ENCODE measurements at regions not wholly inside any gene's neighbourhood (a gene's known extent, or its start where the extent isn't known, plus 50 kb on each side); places are given as distances from the start of the nearest gene placed in this dataset.

- Histone ChIP-seq H3K27me3 (no peaks in the 10 kb centered on the region), H3K9me3 (peaks cover 0 to 12% of the 10 kb centered on the region in 2 donors), H3K27ac (no peak overlapping the region), H3K4me3 (no peak overlapping the region), H3K36me3 (no peaks in the 10 kb centered on the region), H3K4me1 (no peaks in the 10 kb centered on the region)
- no peak for DNase-seq
- intact Hi-C loops (cut with DNase I) = no loop called here
- no peak for ATAC-seq
- TF ChIP-seq CTCF (IDR thresholded peaks at IDR 0.05) = no peak
Observed at GRCh38 chr3:5445676-5446201, 258.2 kb downstream of the EDEM1 start.

GRCh38 chr3:5448246-5448645 lies 260.7 kb downstream of the EDEM1 start:
- Histone ChIP-seq H3K27me3 (no peaks in the 10 kb centered on the region), H3K4me1 (no peaks in the 10 kb centered on the region), H3K9me3 (peaks cover 0 to 12% of the 10 kb centered on the region in 2 donors), H3K36me3 (no peaks in the 10 kb centered on the region), H3K27ac (no peak overlapping the region), H3K4me3 (no peak overlapping the region)
- DNase-seq (no peak), ATAC-seq (no peak)
- intact Hi-C loops (cut with DNase I) = no loop called here
- no peak for TF ChIP-seq CTCF (IDR thresholded peaks at IDR 0.05)

- H3K36me3 ChIP-seq = no peaks in the 10 kb centered on the region
- intact Hi-C loops (cut with DNase I) = no loop called here
- no peak overlapping the region for H3K27ac ChIP-seq
- ATAC-seq (no peak), DNase-seq (no peak)
- H3K4me1 ChIP-seq = no peaks in the 10 kb centered on the region
- peaks cover 0 to 9% of the 10 kb centered on the region in 2 donors for H3K9me3 ChIP-seq
- H3K27me3 ChIP-seq = no peaks in the 10 kb centered on the region
- no peak overlapping the region for H3K4me3 ChIP-seq
- TF ChIP-seq CTCF (IDR thresholded peaks at IDR 0.05) = no peak
Observed at GRCh38 chr3:5448816-5449215, 261.3 kb downstream of the EDEM1 start.

GRCh38 chr3:5456199-5456598 lies 268.7 kb downstream of the EDEM1 start:
- H3K9me3 ChIP-seq = no peaks in the 10 kb centered on the region
- no peaks in the 10 kb centered on the region for H3K4me1 ChIP-seq
- H3K27me3 ChIP-seq = no peaks in the 10 kb centered on the region
- ATAC-seq (no peak), DNase-seq (no peak)
- no peak overlapping the region for H3K4me3 ChIP-seq
- H3K27ac ChIP-seq = no peak overlapping the region
- H3K36me3 ChIP-seq = no peaks in the 10 kb centered on the region
- TF ChIP-seq CTCF (IDR thresholded peaks at IDR 0.05) = no peak
- intact Hi-C loops (cut with DNase I) = no loop called here

GRCh38 chr3:5458526-5458925 lies 271.0 kb downstream of the EDEM1 start:
- ATAC-seq (no peak), DNase-seq (no peak)
- Histone ChIP-seq H3K4me1 (no peaks in the 10 kb centered on the region), H3K4me3 (no peak overlapping the region), H3K36me3 (no peaks in the 10 kb centered on the region), H3K9me3 (no peaks in the 10 kb centered on the region), H3K27me3 (no peaks in the 10 kb centered on the region), H3K27ac (no peak overlapping the region)
- no peak for TF ChIP-seq CTCF (IDR thresholded peaks at IDR 0.05)
- intact Hi-C loops (cut with DNase I) = no loop called here
